Bronchial epithelial cell (primary cell): ENCODE measurements at regions not wholly inside any gene's neighbourhood (a gene's known extent, or its start where the extent isn't known, plus 50 kb on each side); places are given as distances from the start of the nearest gene placed in this dataset.
"Not testable (repeated sequence)": the region's sequence is repeated elsewhere in the genome, so short reads cannot be mapped to it uniquely, and the experiment has no call there.

Experiments
- DNase-seq: peaks from one replicate; pipeline ENCODE4 v3.0.0-alpha.2; 2010; ENCODE audit warnings: low read depth
- FAIRE-seq: peaks from 2 replicates; lab custom pipeline; 2011; peaks lifted over from hg19 to GRCh38; lab: Jason Lieb, UNC
- H3K27me3 ChIP-seq: 2 replicates; pipeline ENCODE4 v1.5.1; 2011; ENCODE audit warnings: low read length; ENCODE audit not compliant: control insufficient read depth, insufficient read depth
- H3K36me3 ChIP-seq: 2 replicates; pipeline ENCODE4 v1.5.1; 2011; ENCODE audit warnings: low read length; ENCODE audit not compliant: control insufficient read depth, insufficient read depth
- H3K4me3 ChIP-seq: 2 replicates; pipeline ENCODE4 v1.5.1; 2011; ENCODE audit warnings: mild to moderate bottlenecking, low read depth, low read length, control low read depth
- TF ChIP-seq, protein P1 (sequence below): IDR thresholded peaks from 2 replicates; pipeline ENCODE4 v1.5.1; 2011; ENCODE audit warnings: mild to moderate bottlenecking, moderate library complexity, low read length, control low read depth, inconsistent platforms; ENCODE audit not compliant: insufficient read depth, severe bottlenecking

DNA sequence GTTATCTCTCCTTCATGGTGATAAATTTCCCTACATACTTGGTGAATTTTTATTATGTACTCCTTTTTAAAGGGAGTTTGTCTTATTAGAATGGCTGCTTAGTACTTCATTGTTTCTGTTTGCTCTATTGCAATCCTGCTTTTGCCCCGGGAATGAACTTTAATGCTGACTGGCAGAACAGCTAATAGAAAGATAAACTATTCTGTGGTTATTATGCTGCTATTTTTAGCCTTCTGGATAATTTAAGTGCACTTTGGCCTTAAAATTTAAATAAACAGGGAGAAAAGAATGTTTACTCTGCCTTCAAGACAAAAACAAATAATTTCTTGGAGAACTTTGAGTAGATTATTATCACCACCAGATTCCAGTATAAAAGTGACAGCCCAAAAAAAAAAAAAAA lies 413.8 kb upstream of the CCDC54 start:
- FAIRE-seq: no peak
- TF ChIP-seq, protein P1, sequence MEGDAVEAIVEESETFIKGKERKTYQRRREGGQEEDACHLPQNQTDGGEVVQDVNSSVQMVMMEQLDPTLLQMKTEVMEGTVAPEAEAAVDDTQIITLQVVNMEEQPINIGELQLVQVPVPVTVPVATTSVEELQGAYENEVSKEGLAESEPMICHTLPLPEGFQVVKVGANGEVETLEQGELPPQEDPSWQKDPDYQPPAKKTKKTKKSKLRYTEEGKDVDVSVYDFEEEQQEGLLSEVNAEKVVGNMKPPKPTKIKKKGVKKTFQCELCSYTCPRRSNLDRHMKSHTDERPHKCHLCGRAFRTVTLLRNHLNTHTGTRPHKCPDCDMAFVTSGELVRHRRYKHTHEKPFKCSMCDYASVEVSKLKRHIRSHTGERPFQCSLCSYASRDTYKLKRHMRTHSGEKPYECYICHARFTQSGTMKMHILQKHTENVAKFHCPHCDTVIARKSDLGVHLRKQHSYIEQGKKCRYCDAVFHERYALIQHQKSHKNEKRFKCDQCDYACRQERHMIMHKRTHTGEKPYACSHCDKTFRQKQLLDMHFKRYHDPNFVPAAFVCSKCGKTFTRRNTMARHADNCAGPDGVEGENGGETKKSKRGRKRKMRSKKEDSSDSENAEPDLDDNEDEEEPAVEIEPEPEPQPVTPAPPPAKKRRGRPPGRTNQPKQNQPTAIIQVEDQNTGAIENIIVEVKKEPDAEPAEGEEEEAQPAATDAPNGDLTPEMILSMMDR: no peak
- DNase-seq: no peak
- H3K27me3 ChIP-seq: no peaks in the 10 kb centered on the region
- H3K36me3 ChIP-seq: no peaks in the 10 kb centered on the region
- no peak overlapping the region for H3K4me3 ChIP-seq

DNA sequence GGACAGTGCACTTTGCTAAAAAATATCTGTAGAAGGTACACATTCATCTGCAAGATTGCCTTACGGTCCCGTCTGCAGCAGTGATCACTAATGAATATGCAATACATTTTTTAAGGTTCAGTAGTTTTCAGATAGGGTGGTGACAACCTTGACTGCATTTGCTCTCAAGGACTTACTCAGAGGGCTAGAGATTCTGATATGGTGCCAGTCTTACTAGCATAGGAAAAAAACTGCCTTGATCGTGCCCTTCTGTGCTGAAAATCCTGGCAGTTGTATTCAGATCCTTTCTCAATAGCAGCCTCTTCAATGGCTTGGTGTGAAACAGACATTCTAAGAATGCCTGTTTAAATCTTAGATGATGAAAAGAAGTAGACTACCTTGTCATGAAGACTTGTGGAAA lies 411.9 kb upstream of the CCDC54 start:
- Histone ChIP-seq H3K36me3 (no peaks in the 10 kb centered on the region), H3K27me3 (no peaks in the 10 kb centered on the region), H3K4me3 (no peak overlapping the region)
- FAIRE-seq: no peak
- TF ChIP-seq, protein P1: no peak
- no peak for DNase-seq

DNA sequence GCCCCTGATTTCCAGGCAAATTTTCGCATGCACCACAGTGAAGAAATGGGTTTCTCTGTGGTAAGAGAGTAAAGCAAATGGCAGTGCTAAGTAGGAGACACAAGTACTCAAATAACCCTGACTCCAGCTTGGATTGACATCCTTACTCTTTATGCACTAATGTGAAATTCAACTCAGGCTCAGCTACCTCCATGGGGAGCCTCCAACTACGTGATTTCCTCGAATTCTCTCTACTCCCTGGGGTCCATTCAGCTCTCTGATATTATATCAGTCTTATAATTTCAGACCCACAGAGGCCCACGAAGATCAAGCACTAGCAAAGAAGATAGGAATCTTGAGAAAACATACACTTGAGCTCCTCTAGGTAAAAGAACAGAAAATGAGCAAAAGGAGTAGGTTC lies 407.6 kb upstream of the CCDC54 start:
- TF ChIP-seq, protein P1: no peak
- Histone ChIP-seq H3K27me3 (no peaks in the 10 kb centered on the region), H3K4me3 (no peak overlapping the region), H3K36me3 (no peaks in the 10 kb centered on the region)
- FAIRE-seq (no peak), DNase-seq (no peak)

DNA sequence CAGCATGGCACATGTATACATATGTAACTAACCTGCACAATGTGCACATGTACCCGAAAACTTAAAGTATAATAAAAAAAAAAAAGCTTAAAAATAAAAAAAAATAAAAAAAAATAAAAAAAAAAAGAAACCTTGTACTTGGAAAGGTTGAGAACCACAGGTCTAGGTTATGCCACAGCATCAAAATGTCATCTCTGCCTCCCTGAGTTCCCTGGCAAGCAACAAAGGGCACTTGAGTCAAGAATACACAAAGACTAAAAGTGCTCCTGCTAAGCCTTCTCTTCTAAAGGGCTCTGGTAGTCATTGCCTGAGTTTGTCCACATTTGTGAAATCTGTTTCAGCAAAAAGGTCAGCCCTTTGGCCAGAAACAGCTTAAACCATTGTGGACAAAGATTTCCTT lies 395.8 kb upstream of the CCDC54 start:
- no peak for FAIRE-seq
- DNase-seq: no peak
- Histone ChIP-seq H3K4me3 (no peak overlapping the region), H3K27me3 (no peaks in the 10 kb centered on the region), H3K36me3 (no peaks in the 10 kb centered on the region)
- TF ChIP-seq, protein P1: no peak

DNA sequence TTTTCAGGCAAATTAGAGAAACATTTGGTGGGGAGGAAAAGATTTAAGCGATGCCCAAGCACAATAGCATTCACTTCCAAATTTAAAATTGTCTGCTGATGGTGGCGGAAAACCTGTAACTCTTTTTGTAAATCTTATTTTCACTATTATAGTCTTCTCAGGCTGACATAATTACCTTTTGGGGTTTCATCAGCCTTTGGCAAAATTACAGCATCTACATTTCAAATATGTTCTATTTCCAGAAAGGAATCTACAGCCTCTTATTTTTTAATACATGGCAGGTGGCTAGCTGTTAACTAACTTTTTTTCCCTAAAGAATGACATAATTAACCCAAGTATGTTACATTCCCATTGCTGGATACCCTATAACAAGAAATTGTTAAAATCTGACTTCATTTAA lies 391.5 kb upstream of the CCDC54 start:
- Histone ChIP-seq H3K4me3 (no peak overlapping the region), H3K36me3 (no peaks in the 10 kb centered on the region), H3K27me3 (no peaks in the 10 kb centered on the region)
- TF ChIP-seq, protein P1: no peak
- FAIRE-seq (no peak), DNase-seq (no peak)

DNA sequence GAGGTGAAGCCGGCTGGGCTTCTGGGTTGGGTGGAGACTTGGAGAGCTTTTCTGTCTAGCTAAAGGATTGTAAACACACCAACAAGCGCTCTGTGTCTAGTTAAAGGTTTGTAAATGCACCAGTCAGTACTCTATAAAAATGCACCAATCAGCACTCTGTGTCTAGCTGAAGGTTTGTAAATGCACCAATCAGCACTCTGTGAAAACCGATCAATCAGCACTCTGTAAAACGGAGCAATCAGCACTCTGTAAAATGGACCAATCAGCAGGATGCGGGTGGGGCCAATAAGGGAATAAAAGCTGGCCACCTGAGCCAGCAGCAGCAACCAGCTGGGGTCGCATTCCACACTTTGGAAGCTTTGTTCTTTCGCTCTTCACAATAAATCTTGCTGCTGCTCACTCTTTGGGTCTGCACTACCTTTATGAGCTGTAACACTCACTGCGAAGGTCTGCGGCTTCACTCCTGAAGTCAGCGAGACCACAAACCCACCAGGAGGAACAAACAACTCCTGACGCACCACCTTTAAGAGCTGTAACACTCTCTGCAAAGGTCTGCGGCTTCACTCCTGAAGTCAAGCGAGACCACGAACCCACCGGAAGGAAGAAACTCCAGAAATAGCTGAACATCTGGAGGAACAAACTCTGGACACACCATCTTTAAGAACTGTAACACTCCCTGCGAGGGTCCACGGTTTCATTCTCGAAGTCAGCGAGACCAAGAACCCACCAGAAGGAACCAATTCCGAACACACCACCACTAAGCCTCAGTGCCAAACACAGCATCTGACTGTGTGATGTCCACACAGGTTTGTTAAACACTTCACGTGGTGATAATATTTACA lies 378.2 kb upstream of the CCDC54 start:
- not testable (repeated sequence) for DNase-seq, H3K27me3 ChIP-seq, H3K36me3 ChIP-seq, H3K4me3 ChIP-seq, FAIRE-seq
